Sigmoid colon (tissue), 6 donors: ENCODE measurements at regions not wholly inside any gene's neighbourhood (a gene's known extent, or its start where the extent isn't known, plus 50 kb on each side); places are given as distances from the start of the nearest gene placed in this dataset.

ENCODE experiments used
- DNase-seq: peaks from one replicate; pipeline ENCODE4 v3.0.0-alpha.2; 2019
- H3K27ac ChIP-seq, 4 donors: fragments of 200-600 bp; sonication (generic); one replicate each; pipeline ENCODE4 v1.5.1; 2016 to 2019; ENCODE audit warnings: mild to moderate bottlenecking in 1 of 4
- H3K27me3 ChIP-seq, 3 donors: fragments of 200-600 bp; sonication (generic); one replicate each; pipeline ENCODE4 v1.5.1; 2019; ENCODE audit warnings: mild to moderate bottlenecking in 1 of 3
- H3K36me3 ChIP-seq, 4 donors: fragments of 200-600 bp; sonication (generic); one replicate each; pipeline ENCODE4 v1.5.1; 2016 to 2019
- H3K4me1 ChIP-seq, 4 donors: fragments of 200-600 bp; sonication (generic); one replicate each; pipeline ENCODE4 v1.5.1; 2017 to 2019
- H3K4me3 ChIP-seq, 4 donors: fragments of 200-600 bp; sonication (generic); one replicate each; pipeline ENCODE4 v1.5.1; 2017 to 2019; ENCODE audit warnings: mild to moderate bottlenecking in 2 of 4, moderate library complexity in 1 of 4
- H3K9me3 ChIP-seq, 4 donors: fragments of 200-600 bp in 3 of 4; sonication (generic) in 3 of 4; one replicate each; pipeline versions ENCODE4 v1.5.1 to v1.6.1; 2013 to 2019
- EP300 ChIP-seq, 4 donors: sonication (generic); formaldehyde crosslinking; IDR thresholded peaks; one replicate each; pipeline ENCODE4 v1.6.1; 2017; ENCODE audit warnings: antibody characterized with exemption in 4 of 4
- POLR2A ChIP-seq, 2 donors: fragments of 450-650 bp; IDR thresholded peaks; one replicate each; pipeline ENCODE4 v1.6.1; 2016; ENCODE audit warnings: antibody characterized with exemption in 2 of 2, mild to moderate bottlenecking in 2 of 2, moderate library complexity in 2 of 2
- POLR2AphosphoS5 ChIP-seq, 4 donors: sonication (generic); formaldehyde crosslinking; IDR thresholded peaks; one replicate each; pipeline ENCODE4 v1.6.1; 2017; ENCODE audit warnings: antibody characterized with exemption in 4 of 4
- WGBS, 2 donors: extraction: QIAGEN DNeasy Blood & Tissue Kit; methylation state at CpG; one replicate each; pipeline ENCODE4 v1.1.7; 2013; 5-methylcytosine and 5-hydroxymethylcytosine counted together
- intact Hi-C: fragments of 100-400 bp; cut with DNase I; formaldehyde crosslinking; loops from one replicate; pipeline ENCODE4 v1.15.1; 2023
- TF ChIP-seq, protein P1 (sequence below), 4 experiments: fragments of 450-650 bp in 3 of 4; fragments of 200-600 bp in 1 of 4; IDR thresholded peaks; one replicate each; pipeline ENCODE4 v1.5.1; 2016 to 2019; ENCODE audit warnings: antibody characterized with exemption in 4 of 4, mild to moderate bottlenecking in 3 of 4, moderate library complexity in 2 of 4
- donor health status: healthy with polysubstance abuse.
- donor health status: healthy.

DNA sequence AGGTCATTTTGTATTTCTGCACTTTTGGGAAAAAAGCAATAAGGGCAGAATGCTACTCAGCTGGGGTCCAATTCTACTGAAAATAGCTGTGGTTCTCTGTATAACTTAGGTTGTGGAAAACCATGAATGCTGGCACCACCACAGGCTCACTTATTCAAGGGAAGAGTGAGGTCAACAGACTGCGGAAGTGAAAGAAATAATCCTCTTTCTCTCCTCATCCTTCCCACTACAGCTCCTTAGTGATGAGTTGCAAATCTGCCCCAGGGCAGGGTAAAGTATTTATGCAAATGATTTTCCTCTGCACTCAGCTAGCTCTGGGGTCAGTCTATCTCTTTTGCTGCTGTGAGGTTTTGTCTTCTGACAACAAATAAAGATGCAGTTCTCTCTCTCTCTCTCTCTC, 74.1 kb upstream of the PTPRZ1 start:
- TF ChIP-seq EP300 (IDR thresholded peaks at IDR 0.05) (no peak), POLR2AphosphoS5 (IDR thresholded peaks at IDR 0.05) (no peak), POLR2A (IDR thresholded peaks at IDR 0.05) (no peak)
- TF ChIP-seq, protein P1, sequence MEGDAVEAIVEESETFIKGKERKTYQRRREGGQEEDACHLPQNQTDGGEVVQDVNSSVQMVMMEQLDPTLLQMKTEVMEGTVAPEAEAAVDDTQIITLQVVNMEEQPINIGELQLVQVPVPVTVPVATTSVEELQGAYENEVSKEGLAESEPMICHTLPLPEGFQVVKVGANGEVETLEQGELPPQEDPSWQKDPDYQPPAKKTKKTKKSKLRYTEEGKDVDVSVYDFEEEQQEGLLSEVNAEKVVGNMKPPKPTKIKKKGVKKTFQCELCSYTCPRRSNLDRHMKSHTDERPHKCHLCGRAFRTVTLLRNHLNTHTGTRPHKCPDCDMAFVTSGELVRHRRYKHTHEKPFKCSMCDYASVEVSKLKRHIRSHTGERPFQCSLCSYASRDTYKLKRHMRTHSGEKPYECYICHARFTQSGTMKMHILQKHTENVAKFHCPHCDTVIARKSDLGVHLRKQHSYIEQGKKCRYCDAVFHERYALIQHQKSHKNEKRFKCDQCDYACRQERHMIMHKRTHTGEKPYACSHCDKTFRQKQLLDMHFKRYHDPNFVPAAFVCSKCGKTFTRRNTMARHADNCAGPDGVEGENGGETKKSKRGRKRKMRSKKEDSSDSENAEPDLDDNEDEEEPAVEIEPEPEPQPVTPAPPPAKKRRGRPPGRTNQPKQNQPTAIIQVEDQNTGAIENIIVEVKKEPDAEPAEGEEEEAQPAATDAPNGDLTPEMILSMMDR (IDR thresholded peaks at IDR 0.05), result no peak
- no peaks in the 10 kb centered on the region for H3K4me1 ChIP-seq
- H3K9me3 ChIP-seq, result no peaks in the 10 kb centered on the region
- intact Hi-C loops, result no loop called here
- no peak overlapping the region for H3K4me3 ChIP-seq
- no peaks in the 10 kb centered on the region for H3K36me3 ChIP-seq
- 41 to 78% methylated on average over 1 of the region's 1 CpG for WGBS, 2 donors
- H3K27ac ChIP-seq, result peak overlapping the region in 2 of 4 donors; percentile 2 to 17
- no peak for DNase-seq
- no peaks in the 10 kb centered on the region for H3K27me3 ChIP-seq

GRCh38 chr7:121798453-121798840, 74.5 kb upstream of the PTPRZ1 start:
- intact Hi-C loops, result no loop called here
- 85 to 92% methylated on average over 2 of the region's 2 CpGs for WGBS, 2 donors
- no peak for TF ChIP-seq POLR2AphosphoS5 (IDR thresholded peaks at IDR 0.05)
- TF ChIP-seq, protein P1 (IDR thresholded peaks at IDR 0.05), result no peak
- H3K36me3 ChIP-seq, result no peaks in the 10 kb centered on the region
- H3K4me3 ChIP-seq, result no peak overlapping the region
- H3K27ac ChIP-seq, result peak overlapping the region in 1 of 4 donors; percentile 17
- H3K9me3 ChIP-seq, result no peaks in the 10 kb centered on the region
- DNase-seq, result no peak
- no peaks in the 10 kb centered on the region for H3K27me3 ChIP-seq
- H3K4me1 ChIP-seq, result no peaks in the 10 kb centered on the region

DNA sequence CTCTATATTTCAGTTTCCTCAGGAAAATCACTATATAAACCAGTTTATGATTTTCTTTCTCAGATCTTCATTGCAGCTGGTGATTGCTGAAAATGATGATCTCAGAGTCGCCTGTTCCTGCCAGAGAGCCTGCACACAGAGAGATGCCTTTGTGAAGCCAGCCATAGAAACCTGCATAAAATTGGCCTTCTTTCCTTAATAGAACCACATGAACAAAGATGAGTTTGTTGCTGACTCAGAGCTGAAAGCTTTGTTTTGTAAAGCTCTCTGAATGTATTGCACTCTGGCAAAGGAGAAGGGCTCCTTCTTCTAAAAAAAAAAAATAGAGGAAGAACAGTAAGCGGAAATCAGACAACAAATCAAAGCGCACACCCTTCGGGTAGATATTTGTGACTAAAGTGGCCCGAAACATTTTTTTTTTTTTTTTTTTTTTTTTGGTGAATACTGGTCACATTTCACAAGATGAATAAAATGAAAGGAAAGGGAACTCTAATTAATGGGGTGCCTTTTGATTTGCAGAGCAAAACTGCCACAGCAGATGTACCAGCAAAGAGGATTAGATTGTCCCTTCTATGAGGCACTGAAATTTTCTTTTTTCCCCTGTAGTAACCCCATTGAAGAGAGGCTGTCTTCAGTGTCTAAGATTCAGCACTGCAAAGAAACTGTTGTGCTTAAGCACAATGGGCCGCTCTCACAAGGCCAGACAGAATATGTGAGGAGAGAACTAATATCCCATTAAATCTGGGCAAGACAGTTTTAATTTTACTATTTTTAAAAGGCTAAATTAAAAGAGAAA, 75.1 kb upstream of the PTPRZ1 start:
- Histone ChIP-seq H3K4me3 (no peak overlapping the region), H3K9me3 (no peaks in the 10 kb centered on the region), H3K4me1 (no peaks in the 10 kb centered on the region), H3K27ac (peak overlapping the region in 1 of 4 donors; percentile 14), H3K36me3 (no peaks in the 10 kb centered on the region), H3K27me3 (no peaks in the 10 kb centered on the region)
- no peak for TF ChIP-seq EP300 (IDR thresholded peaks at IDR 0.05)
- TF ChIP-seq, protein P1 (IDR thresholded peaks at IDR 0.05), result no peak
- no peak for TF ChIP-seq POLR2AphosphoS5 (IDR thresholded peaks at IDR 0.05)
- no peak for TF ChIP-seq POLR2A (IDR thresholded peaks at IDR 0.05)
- DNase-seq, result no peak
- intact Hi-C loops, result no loop called here
- 83 to 85% methylated on average over 6 of the region's 6 CpGs for WGBS, 2 donors

GRCh38 chr7:121796936-121797656, 75.9 kb upstream of the PTPRZ1 start:
- Histone ChIP-seq H3K9me3 (no peaks in the 10 kb centered on the region), H3K36me3 (no peaks in the 10 kb centered on the region), H3K4me1 (no peaks in the 10 kb centered on the region), H3K4me3 (no peak overlapping the region), H3K27ac (peak overlapping the region in 1 of 4 donors; percentile 14), H3K27me3 (no peaks in the 10 kb centered on the region)
- intact Hi-C loops, result no loop called here
- no peak for DNase-seq
- 76 to 78% methylated on average over 7 of the region's 7 CpGs for WGBS, 2 donors
- TF ChIP-seq POLR2AphosphoS5 (IDR thresholded peaks at IDR 0.05) (no peak), EP300 (IDR thresholded peaks at IDR 0.05) (no peak), POLR2A (IDR thresholded peaks at IDR 0.05) (no peak)
- TF ChIP-seq, protein P1 (IDR thresholded peaks at IDR 0.05), result no peak
